ENCODE measurements at regions not wholly inside any gene's neighbourhood (a gene's known extent, or its start where the extent isn't known, plus 50 kb on each side); places are given as distances from the start of the nearest gene placed in this dataset.
A peak's percentile ranks its signal among the peaks of the same experiment; 100 is the strongest.

DNA sequence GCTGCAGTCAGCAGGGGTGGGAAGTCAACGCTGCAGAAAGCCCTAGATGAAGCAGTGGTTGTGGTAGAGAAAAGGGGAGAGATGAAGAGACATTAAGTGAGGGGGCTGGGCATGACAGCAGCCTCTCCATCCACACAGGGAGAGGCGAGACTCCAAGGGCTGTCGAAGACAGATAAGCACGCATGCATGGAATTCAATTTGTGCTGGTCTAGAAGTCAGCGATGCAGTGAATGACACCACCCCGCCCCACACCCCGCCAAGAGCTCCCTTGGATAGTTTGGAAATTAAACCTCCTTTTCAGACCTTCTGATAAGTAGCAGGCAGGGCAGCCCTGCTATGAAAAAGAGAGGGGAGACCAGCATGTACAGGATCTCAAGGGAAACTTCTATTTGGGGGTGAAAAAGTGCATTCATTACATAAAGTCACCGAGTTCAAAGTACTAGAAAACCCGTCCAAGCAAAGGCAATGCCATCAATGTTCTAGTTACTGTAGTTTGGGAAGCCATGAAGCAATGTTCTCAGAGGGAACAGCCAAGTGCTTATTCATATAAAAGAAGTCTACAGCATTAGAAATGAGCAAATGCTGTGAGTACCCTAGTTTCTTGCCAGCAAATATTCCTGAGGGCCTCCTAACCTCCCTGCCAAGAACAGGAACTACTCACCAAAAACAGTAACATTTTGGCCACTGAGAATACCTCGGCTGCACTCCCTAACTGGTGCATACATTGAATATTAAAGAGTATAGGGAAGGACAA is 152.3 kb upstream of the ANXA10 start:
- 24% methylated on average over 10 of the region's 10 CpGs for WGBS (ENCODE audit: insufficient coverage, insufficient replicate concordance, low lambda C conversion rate, missing lambda C conversion rate)
- RAD21 ChIA-PET (ENCODE audit: unreplicated experiment), result no interaction called here
- DNase-seq (ENCODE audit: low read depth, low spot score) (no peak), ATAC-seq (no peak), FAIRE-seq (no peak)
- Histone ChIP-seq H3K27me3 (replicated peaks in 1 of 2; ENCODE audit: control insufficient read depth in 2 of 2, insufficient read depth in 2 of 2, low read length in 1 of 2) (no peaks in the 10 kb centered on the region), H3K4me1 (ENCODE audit: control insufficient read depth, insufficient read depth, low read length) (no peaks in the 10 kb centered on the region), H2AFZ (ENCODE audit: control insufficient read depth, low read depth, low read length) (no peak overlapping the region), H3K79me2 (ENCODE audit: control insufficient read depth, insufficient read depth, low read length) (no peaks in the 10 kb centered on the region), H3K9ac (ENCODE audit: control insufficient read depth, insufficient read depth, low read length) (no peak overlapping the region), H3K4me3 (no peak overlapping the region), H3K9me3 (replicated peaks; ENCODE audit: control insufficient read depth, insufficient read depth, low read length) (no peaks in the 10 kb centered on the region), H3K36me3 (ENCODE audit: control insufficient read depth in 2 of 2, insufficient read depth in 2 of 2, low read length in 1 of 2) (no peaks in the 10 kb centered on the region), H3K27ac (ENCODE audit: control insufficient read depth, insufficient read depth) (no peak overlapping the region), H4K20me1 (ENCODE audit: control insufficient read depth, insufficient read depth) (no peaks in the 10 kb centered on the region), H3K4me2 (ENCODE audit: control insufficient read depth, insufficient read depth) (no peak overlapping the region)
- TF ChIP-seq HDGF (IDR thresholded peaks at IDR 0.05) (no peak), SUZ12 (IDR thresholded peaks at IDR 0.05; ENCODE audit: unreplicated experiment) (no peak), NR2C1 (IDR thresholded peaks at IDR 0.05) (no peak), CBX5 (IDR thresholded peaks at IDR 0.05; ENCODE audit: low read depth) (no peak)
- intact Hi-C loops (cut with micrococcal nuclease; ENCODE audit: unreplicated experiment) (no loop called here), in situ Hi-C loops (cut with MboI) (loop anchor here (10.0 kb wide), 1 partner anchor 55 kb away; no protein-coding TSS in a partner anchor)
- POLR2A ChIA-PET, result no interaction called here
- CTCF ChIA-PET, result no interaction called here
- BruUV-seq (replicated peaks), result no TSS peak
- SMC1A ChIA-PET (ENCODE audit: uncharacterized antibody, unreplicated experiment), result no interaction called here

DNA sequence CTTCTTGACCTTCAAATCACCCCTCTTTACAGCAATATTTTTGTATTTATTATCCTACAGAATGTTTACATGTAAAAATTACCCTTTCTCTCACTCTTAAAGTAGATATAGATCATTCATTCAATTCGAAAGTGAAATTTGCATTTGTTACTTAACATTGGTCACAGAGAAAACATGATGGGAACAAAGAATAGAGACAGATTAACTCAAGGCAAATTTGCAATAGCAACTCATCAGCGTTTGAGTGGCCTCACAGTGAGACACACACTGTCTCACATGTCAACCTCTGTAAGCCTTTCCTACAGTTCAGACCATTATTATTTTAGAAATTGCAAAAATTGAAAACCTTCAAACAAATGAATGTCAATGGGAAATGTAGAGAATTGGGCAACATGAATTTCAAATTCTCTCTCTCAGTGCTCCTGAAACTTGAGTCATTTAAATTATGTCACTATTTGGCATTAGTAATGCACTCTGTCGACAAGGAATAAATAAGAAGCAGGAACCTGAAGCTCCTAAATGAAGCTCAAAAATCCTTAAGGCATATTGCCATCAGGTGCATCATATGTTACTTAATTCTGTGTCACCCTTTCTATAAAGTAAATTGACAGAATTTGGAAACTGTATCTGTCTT is 148.3 kb upstream of the ANXA10 start:
- Histone ChIP-seq H3K27ac (ENCODE audit: control insufficient read depth, insufficient read depth) (no peak overlapping the region), H3K9ac (ENCODE audit: control insufficient read depth, insufficient read depth, low read length) (no peak overlapping the region), H3K79me2 (ENCODE audit: control insufficient read depth, insufficient read depth, low read length) (no peaks in the 10 kb centered on the region), H3K4me3 (no peak overlapping the region), H3K4me1 (ENCODE audit: control insufficient read depth, insufficient read depth, low read length) (no peaks in the 10 kb centered on the region), H3K9me3 (replicated peaks; ENCODE audit: control insufficient read depth, insufficient read depth, low read length) (no peaks in the 10 kb centered on the region), H2AFZ (ENCODE audit: control insufficient read depth, low read depth, low read length) (no peak overlapping the region), H3K36me3 (ENCODE audit: control insufficient read depth in 2 of 2, insufficient read depth in 2 of 2, low read length in 1 of 2) (no peaks in the 10 kb centered on the region), H4K20me1 (ENCODE audit: control insufficient read depth, insufficient read depth) (no peaks in the 10 kb centered on the region), H3K4me2 (ENCODE audit: control insufficient read depth, insufficient read depth) (no peak overlapping the region), H3K27me3 (replicated peaks in 1 of 2; ENCODE audit: control insufficient read depth in 2 of 2, insufficient read depth in 2 of 2, low read length in 1 of 2) (no peaks in the 10 kb centered on the region)
- ATAC-seq (peak; percentile 81), FAIRE-seq (no peak), DNase-seq (ENCODE audit: low read depth, low spot score) (no peak)
- in situ Hi-C loops (cut with MboI), result no loop called here
- ChIA-PET RAD21 (ENCODE audit: unreplicated experiment) (no interaction called here), POLR2A (no interaction called here), CTCF (interaction anchor here (0.7 kb wide), 1 partner anchor 141 kb away, joined by 3 read pairs; no protein-coding TSS in a partner anchor), SMC1A (ENCODE audit: uncharacterized antibody, unreplicated experiment) (no interaction called here)
- TF ChIP-seq RFX5 (IDR thresholded peaks at IDR 0.05; ENCODE audit: low read depth, low read length), result no peak
- no peak for TF ChIP-seq GATAD2B (conservative IDR thresholded peaks at IDR 0.05; ENCODE audit: low read depth)
- TF ChIP-seq POLR2A (IDR thresholded peaks at IDR 0.05; ENCODE audit: low read depth, low read length), result no peak
- TF ChIP-seq ATF7 (IDR thresholded peaks at IDR 0.05; ENCODE audit: low read depth), result no peak
- TF ChIP-seq, protein P1, sequence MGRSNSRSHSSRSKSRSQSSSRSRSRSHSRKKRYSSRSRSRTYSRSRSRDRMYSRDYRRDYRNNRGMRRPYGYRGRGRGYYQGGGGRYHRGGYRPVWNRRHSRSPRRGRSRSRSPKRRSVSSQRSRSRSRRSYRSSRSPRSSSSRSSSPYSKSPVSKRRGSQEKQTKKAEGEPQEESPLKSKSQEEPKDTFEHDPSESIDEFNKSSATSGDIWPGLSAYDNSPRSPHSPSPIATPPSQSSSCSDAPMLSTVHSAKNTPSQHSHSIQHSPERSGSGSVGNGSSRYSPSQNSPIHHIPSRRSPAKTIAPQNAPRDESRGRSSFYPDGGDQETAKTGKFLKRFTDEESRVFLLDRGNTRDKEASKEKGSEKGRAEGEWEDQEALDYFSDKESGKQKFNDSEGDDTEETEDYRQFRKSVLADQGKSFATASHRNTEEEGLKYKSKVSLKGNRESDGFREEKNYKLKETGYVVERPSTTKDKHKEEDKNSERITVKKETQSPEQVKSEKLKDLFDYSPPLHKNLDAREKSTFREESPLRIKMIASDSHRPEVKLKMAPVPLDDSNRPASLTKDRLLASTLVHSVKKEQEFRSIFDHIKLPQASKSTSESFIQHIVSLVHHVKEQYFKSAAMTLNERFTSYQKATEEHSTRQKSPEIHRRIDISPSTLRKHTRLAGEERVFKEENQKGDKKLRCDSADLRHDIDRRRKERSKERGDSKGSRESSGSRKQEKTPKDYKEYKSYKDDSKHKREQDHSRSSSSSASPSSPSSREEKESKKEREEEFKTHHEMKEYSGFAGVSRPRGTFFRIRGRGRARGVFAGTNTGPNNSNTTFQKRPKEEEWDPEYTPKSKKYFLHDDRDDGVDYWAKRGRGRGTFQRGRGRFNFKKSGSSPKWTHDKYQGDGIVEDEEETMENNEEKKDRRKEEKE (IDR thresholded peaks at IDR 0.05), result no peak
- TF ChIP-seq MTA3 (IDR thresholded peaks at IDR 0.05; ENCODE audit: borderline replicate concordance, low read length), result no peak
- TF ChIP-seq RB1 (IDR thresholded peaks at IDR 0.05; ENCODE audit: borderline replicate concordance), result no peak
- TF ChIP-seq RAD51 (IDR thresholded peaks at IDR 0.05), result no peak
- TF ChIP-seq EGR1 (IDR thresholded peaks at IDR 0.05; ENCODE audit: borderline replicate concordance in 1 of 2, low read depth in 2 of 2, low read length in 2 of 2), result no peak
- no peak for TF ChIP-seq EP300 (IDR thresholded peaks at IDR 0.05; ENCODE audit: borderline replicate concordance in 1 of 2, control insufficient read depth in 1 of 2, low read depth in 2 of 2, low read length in 2 of 2)
- no peak for TF ChIP-seq EZH2 (IDR thresholded peaks at IDR 0.05; ENCODE audit: borderline replicate concordance, control insufficient read depth, low read depth, low read length)
- no peak for TF ChIP-seq ASH2L (IDR thresholded peaks at IDR 0.05; ENCODE audit: borderline replicate concordance, low read depth)
- 14% methylated on average over 3 of the region's 3 CpGs for WGBS (ENCODE audit: insufficient coverage, insufficient replicate concordance, low lambda C conversion rate, missing lambda C conversion rate)
- BruUV-seq (replicated peaks), result no TSS peak
- intact Hi-C loops (cut with micrococcal nuclease; ENCODE audit: unreplicated experiment), result no loop called here

Data from GM12878 (cell line).